ENCODE measurements at regions not wholly inside any gene's neighbourhood (a gene's known extent, or its start where the extent isn't known, plus 50 kb on each side); places are given as distances from the start of the nearest gene placed in this dataset.
"Not testable (repeated sequence)": the region's sequence is repeated elsewhere in the genome, so short reads cannot be mapped to it uniquely, and the experiment has no call there.

DNA sequence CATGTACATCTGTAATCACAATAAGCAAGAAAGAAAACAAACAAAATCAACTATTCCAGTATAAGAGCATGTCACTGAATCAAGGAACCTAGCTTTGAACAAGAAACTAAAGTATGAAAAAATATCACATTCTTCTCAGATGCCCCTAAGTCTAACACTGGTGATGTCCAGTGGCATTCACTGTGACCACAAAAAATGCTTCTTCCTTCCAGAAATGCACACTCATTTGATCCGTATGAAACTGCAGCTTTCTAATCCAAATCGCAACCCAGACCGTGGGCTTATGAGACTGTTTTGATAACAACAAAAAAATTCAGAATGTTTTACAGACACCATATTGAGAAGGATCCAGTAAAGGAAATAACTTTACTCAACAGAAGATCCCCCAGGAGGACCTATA, 320.1 kb upstream of the TARS1 start:
- no peak for DNase-seq (ENCODE audit: low spot score)
- in situ Hi-C loops (cut with MboI; ENCODE audit: low sequenced_read_pairs, unreplicated experiment): no loop called here
- TF ChIP-seq, protein P1, sequence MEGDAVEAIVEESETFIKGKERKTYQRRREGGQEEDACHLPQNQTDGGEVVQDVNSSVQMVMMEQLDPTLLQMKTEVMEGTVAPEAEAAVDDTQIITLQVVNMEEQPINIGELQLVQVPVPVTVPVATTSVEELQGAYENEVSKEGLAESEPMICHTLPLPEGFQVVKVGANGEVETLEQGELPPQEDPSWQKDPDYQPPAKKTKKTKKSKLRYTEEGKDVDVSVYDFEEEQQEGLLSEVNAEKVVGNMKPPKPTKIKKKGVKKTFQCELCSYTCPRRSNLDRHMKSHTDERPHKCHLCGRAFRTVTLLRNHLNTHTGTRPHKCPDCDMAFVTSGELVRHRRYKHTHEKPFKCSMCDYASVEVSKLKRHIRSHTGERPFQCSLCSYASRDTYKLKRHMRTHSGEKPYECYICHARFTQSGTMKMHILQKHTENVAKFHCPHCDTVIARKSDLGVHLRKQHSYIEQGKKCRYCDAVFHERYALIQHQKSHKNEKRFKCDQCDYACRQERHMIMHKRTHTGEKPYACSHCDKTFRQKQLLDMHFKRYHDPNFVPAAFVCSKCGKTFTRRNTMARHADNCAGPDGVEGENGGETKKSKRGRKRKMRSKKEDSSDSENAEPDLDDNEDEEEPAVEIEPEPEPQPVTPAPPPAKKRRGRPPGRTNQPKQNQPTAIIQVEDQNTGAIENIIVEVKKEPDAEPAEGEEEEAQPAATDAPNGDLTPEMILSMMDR (IDR thresholded peaks at IDR 0.05; ENCODE audit: borderline replicate concordance, control extremely low read depth, extremely low read depth, insufficient read depth, missing control alignments): no peak

DNA sequence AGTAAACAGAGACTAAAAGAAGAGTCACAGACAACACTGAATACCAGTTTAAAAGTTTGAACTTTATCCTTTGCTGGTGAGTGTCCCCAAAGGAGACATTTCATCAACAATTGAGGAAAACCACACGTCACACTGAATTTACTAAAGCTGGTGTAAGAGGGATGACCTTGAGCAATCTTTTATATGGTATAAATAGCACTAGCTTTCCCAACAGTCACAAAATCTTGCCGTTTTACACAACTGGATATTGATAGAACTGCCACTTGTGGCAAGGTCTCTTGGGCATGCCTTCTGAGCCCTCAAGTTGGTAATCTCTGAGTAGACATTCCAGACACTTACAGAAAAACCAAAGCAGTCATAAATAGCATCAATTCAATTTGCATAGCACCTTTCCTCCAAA, 311.5 kb upstream of the TARS1 start:
- in situ Hi-C loops (cut with MboI; ENCODE audit: low sequenced_read_pairs, unreplicated experiment): no loop called here
- DNase-seq (ENCODE audit: low spot score): no peak

DNA sequence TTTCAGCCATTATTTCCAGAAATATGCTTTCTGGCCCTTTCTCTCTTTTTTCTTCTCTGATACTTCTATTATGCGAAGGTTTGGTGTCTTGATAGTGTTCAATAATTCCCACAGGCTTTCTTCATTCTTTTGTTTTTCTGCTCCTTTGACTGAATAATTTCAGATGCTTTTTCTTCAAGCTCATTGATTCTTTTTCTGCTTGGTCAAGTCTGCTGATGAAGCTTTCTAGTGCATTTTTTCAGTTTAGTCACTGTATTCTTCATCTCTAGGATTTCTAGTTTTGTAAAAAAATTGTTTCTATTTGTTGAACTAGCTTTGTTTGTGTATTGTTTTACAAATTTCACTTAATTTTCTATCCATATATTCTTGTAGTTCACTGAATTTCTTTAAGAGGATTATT, 304.0 kb upstream of the TARS1 start:
- TF ChIP-seq, protein P1 (IDR thresholded peaks at IDR 0.05; ENCODE audit: borderline replicate concordance, control extremely low read depth, extremely low read depth, insufficient read depth, missing control alignments): no peak
- in situ Hi-C loops (cut with MboI; ENCODE audit: low sequenced_read_pairs, unreplicated experiment): no loop called here
- no peak for DNase-seq (ENCODE audit: low spot score)

More for the DNA sequence above, 311.5 kb upstream of the TARS1 start:
- TF ChIP-seq, protein P1 (IDR thresholded peaks at IDR 0.05; ENCODE audit: borderline replicate concordance, control extremely low read depth, extremely low read depth, insufficient read depth, missing control alignments): no peak

DNA sequence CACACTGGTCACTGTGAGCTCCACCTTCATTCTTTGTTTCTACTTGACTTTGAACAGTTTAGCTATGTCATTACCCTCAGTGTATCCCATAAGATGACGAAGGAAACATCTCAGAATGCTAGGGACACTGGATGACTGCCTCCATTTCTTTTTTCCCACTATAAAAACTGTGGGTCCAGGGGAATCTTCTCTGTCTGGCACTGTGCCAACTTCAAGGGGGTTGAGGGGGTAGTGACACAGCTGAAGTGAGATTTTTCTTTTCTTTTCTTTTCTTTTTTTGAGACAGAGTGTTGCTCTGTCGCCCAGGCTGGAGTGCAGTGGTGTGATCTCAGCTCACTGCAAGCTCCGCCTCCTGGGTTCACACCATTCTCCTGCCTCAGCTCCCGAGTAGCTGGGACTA, 302.6 kb upstream of the TARS1 start:
- DNase-seq (ENCODE audit: low spot score); in situ Hi-C loops (cut with MboI; ENCODE audit: low sequenced_read_pairs, unreplicated experiment): not testable (repeated sequence)

DNA sequence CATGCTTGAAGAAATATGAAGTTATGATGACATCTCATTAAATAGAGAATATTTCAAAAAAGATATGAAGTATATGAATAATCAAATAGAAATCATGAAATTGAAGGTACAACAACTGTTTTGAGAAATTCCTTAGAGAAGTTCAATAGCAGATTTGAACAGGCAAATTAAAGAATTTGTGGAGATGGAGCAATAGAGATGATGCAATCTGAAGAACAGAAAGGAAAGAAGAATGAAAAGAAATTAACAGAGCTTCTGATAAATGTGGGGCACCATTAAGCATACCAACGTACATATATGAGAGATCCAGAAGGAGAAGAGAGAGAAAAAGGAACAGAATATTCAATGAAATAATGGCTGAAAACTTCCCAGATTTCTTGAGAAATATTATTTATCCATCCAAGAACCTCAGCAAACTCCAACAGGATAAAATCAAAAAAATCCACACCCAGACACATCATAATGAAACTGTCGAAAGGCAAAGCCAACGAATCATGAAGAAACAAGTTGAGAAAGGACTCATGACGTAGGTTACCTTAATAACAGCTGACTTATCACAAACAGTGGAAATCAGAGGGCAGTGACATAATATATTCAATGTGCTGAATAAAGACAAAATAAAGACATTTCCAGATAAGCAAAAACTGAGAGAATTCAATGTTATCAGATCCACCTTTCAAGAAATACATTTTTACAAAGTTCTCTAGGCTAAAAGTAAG, 297.2 kb upstream of the TARS1 start:
- no peak for DNase-seq (ENCODE audit: low spot score)
- in situ Hi-C loops (cut with MboI; ENCODE audit: low sequenced_read_pairs, unreplicated experiment): no loop called here
- TF ChIP-seq, protein P1 (IDR thresholded peaks at IDR 0.05; ENCODE audit: borderline replicate concordance, control extremely low read depth, extremely low read depth, insufficient read depth, missing control alignments): no peak

DNA sequence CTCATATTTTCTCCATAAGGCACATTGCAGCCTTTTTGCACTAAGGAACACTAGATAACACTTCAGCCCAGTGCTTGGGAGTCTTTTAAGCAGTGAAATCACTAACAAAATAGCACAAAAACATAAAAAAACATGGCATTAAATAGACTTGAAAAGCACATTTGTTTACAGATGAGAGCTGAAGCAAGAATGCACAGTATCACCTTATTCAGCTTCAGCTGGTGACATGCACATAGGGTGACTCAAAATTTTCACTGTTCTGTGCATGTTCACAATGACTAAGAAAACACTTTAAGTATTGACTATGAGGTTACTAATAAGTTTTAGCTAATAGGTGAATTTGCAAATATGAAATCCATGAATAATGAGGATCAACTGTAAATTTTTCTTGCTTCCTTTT, 293.9 kb upstream of the TARS1 start:
- TF ChIP-seq, protein P1 (IDR thresholded peaks at IDR 0.05; ENCODE audit: borderline replicate concordance, control extremely low read depth, extremely low read depth, insufficient read depth, missing control alignments): no peak
- in situ Hi-C loops (cut with MboI; ENCODE audit: low sequenced_read_pairs, unreplicated experiment): no loop called here
- DNase-seq (ENCODE audit: low spot score): no peak

DNA sequence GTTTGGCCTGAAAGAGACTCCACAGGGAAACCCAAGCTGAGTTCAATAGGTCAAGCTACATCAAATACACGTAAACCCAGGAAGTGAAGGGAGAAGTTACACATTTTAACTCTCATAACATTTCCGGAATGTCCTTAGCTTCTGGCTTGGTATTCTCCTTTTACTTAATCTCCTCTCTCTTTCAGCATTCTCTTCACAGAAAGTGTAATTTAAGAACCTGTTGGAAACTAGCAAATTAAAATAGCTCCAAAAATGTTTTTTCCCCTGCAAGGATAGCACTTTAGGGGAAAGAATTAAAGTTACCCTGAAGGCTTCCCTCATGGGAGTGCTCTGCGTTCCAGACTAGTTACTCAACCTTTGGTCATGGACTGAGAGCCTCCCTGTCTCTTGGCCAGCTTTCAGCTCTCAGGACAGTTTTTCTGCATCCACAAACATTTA, 292.7 kb upstream of the TARS1 start:
- TF ChIP-seq, protein P1 (IDR thresholded peaks at IDR 0.05; ENCODE audit: borderline replicate concordance, control extremely low read depth, extremely low read depth, insufficient read depth, missing control alignments): no peak
- DNase-seq (ENCODE audit: low spot score): no peak
- in situ Hi-C loops (cut with MboI; ENCODE audit: low sequenced_read_pairs, unreplicated experiment): no loop called here
